GM19395 (cell line): ENCODE measurements at regions not wholly inside any gene's neighbourhood (a gene's known extent, or its start where the extent isn't known, plus 50 kb on each side); places are given as distances from the start of the nearest gene placed in this dataset.

Experiments used
- ATAC-seq: cut with Tn5 transposase; IDR thresholded peaks from one replicate; pipeline ENCODE4 v1.9.1; 2021; ENCODE audit warnings: mild to moderate bottlenecking, moderate library complexity; ENCODE audit not compliant: unreplicated experiment

DNA sequence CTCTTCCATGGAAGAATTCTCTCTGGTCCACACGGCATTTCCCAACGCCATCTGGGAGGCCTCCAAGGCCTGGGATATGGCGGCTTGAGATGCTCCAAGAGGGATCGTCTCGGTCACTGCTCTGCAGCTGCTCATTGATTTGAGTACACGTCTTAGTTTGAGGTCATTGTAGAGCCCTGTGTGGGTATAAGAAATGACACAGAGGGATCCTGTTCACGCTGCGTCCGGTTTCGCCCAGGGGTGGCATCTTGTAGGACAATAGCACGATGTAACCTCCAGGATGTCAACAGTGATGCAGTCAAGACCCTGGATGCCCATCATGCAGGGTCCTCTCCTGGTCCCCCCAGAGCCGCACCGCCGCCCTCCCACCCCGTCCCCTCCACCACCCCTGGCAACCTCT, 564.6 kb downstream of the BRD1 start:
- ATAC-seq = no peak

DNA sequence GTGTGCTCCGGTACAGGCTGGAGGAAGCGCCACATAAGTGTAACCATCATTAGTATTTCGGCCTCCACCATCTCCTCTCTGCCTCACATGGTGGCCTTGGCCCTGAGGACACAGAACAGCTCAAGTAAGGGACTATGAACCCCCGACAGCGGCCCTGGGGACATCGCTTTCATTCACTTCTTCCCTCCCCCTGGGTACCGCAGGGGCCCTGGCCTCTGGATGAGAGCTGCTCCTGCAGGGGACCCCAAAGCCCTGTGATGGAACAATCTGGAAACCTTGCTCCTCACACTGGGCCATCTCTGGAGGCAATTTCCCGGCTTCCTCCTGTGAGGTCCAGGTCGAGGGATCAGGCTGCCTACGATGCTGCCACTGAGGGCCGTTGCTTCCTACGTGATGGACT, 565.5 kb downstream of the BRD1 start:
- ATAC-seq = no peak

DNA sequence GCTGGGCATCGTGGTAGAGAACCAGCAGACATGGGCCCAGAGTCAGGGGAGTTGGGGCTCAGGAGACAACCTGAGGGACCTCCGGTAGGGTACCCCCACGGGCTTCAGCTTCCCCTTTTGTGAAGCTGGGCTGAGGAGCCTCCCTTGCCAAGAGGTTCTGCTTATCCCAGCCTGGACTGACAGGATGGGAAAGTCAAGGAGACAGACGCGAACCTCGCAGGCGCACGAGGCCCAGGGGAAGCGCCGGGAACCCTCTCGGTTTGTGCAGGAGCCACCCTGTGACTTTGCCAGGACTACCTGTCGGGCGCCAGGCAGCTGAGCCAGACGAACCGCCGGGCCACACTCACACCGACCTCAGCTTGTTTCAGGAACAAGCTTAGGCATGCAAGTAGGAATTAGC, 566.1 kb downstream of the BRD1 start:
- ATAC-seq = no peak

DNA sequence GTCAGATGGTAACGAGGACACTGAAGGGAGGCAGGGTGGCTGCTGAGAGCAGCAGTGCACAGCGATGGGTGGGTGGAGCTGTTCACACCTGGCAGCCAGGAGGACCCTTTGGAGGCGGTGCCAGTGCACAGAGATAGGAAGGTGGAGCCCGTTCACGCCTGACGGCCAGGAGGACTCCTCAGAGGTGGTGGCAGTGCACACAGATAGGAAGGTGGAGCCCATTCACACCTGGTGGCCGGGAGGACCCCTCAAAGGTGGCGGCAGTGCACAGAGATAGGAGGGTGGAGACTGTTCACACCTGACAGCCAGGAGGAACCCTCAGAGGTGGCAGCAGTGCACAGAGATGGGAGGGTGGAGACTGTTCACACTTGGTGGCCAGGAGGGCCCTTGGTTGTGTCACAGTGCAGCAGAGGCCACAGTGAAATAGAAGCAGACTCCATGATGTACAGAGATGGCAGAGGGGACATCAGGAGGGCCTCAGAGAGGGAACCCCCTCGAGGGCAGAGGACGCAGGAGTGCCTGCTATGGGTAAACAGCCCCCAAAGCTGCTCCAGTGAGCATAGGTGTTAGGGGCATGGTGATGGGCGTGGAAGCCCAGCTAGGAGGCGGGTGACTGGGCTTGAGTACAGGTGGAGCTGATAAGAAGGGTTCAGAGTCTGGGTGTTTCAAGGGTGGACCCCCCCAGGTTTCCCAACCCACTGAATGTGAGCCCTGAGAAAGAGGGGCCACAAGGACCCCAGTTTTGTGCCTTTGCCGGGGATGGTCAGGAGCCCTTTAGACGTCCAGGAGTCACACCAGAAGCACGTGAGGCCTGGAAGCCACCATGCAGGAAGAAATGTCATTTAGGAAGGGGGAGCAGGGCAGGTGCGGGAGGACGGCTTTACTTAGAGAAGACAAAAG, 566.7 kb downstream of the BRD1 start:
- ATAC-seq = no peak

DNA sequence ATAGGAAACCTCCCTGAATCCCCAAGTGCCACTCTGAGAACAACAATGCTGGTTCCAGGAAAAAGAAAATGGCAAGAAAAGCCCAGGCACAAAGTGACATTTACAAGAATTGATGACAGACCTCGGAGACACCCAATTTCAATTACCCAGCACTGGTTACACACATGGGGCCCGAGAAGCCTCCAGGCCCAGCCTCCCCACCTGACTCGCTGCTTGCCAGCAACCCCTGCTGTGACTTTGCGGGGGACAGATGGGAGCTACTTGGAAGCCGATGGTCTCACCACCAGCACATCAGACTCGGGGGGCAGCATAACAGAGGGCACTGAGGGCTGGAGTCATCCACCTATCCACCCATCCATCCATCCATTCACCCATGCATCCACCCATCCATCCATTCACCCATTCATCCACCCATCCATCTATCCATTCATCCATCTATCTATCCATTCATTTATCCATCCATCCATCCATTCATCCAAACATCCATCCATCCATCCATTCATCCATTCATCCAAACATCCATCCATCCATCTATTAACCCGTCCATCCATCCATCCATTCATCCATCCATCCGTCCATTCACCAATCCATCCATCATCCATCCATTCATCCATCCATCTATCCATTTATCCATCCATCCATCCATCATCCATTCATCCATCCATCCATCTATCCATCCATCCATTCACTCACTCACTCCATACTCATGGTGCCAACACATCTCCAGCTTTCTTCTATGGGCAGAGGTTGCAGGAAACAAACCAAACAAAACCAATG, 567.6 kb downstream of the BRD1 start:
- ATAC-seq = no peak

DNA sequence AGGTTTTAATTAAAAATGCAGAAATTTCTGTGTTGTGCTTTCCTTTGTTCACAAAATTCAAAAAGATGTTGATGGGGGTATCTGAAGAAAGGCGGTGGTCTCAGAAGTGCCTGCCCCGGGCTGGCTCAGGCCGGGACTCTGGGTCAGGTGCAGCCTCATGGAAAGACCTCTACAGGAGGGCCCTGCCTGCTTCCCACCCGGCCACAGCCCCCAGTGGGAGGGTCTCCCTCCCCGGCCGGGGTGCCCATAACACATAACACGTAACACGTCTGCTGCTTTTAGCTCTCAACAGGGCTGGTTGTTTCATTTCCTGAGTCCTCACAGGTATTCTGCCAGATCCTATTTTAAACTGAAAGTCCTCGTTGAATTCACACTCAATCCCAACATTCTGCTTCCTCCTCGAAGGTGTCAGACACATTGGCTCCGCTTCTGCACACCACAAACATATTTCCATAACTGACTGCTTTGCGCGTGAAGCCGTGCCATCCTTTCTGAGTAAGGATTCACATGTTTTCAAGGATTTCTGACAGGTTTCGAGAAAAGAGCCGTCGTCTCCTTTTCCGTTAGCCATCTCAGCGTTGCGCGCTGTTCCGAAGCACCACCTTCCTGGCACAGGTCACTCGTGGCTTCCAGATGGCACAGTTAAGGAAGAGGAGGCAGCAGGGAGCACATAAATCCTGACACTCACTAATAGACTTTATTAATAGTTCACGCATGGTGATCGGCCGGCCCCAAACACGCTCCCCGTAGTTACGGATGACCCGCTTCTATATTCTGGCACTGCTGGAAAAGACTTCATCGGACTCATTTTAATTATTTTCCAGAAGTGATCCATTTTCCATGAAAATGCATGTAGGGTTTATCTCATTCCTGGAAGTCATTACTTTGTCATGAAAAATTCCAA, 569.3 kb downstream of the BRD1 start:
- no peak for ATAC-seq

DNA sequence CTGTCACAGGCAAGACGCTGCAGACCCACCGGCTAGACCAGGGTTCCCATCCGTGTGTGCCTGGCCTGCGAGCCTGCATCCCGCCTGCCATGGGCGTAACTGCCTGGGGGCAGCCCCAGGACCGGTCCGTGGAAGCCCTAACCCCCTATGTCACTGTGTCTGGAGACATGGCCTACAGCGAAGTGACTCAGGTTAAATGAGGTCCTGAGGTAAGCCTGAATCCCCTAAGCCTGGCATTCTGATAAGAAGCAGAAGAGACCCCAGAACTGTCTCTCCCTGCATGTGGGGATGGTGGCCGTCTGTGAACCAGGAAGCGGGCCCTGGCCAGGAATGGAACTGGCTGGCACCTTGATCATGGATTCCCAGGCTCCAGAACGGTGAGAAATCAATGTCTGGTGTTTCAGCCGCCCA, 570.1 kb downstream of the BRD1 start:
- ATAC-seq = no peak

DNA sequence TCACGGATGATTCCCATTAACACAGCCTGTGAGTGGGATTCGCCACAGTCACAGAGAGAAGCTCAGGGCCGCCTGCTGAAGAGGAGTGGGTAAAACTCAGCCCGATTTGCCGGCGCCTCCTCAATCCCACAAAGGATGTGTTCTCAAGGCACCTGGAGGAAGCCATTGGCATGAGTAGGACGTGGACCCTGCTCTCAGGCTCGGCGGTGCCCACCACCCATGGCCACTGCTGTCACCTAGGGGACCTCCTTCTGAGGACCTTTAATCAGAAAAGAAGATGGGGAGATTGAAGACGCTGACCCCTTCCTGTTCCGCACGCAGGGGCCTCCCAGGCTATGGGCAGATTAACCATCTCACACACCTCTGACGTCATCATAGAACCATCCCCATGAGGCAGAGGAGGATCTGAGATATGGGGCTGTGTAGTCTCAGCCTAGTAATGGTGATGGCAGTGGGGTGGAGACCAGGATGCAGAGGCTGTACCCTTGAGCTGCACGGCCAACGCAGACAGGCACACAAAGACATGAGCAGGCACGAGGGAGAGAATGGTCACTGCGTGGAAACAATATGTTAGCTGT, 571.8 kb downstream of the BRD1 start:
- ATAC-seq = no peak

DNA sequence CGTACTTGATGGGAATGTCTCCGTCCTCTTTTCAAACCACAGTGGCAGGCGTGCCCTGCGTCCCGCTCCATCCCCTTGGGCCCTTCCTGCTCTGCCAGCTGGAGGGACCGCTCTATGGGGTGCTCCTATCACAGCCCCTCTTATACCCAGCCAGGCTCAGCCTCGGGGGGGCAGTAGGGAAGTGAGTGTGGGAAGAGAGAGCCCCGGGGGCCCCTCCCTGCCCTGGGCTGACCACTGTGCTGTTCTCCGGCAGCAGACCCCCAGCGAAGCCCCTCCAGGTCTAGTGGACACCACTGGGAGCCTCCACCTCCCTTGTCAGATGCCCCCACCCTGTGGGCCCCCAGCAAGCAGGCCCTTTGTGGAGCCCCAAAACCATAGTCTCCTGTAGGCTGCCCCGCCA, 572.5 kb downstream of the BRD1 start:
- no peak for ATAC-seq

DNA sequence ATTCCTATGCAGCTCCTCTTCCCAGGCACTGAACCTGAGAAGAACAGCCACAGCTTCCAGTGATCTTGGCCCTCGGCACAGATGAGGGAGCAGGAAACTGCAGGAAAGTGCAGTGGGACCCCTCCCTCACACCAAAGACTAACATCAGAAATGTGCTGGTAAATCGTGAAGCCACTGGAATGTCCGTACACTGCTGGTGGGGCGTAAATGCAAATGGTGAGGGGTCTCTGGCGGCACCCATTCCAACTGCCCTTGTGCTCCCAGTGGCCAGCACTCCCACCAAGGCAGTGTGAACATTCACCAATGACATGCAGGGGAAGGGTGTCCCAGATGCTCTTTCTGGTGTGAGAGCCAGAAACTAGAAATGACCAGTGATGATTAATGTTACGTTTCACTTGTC, 574.0 kb downstream of the BRD1 start:
- no peak for ATAC-seq

DNA sequence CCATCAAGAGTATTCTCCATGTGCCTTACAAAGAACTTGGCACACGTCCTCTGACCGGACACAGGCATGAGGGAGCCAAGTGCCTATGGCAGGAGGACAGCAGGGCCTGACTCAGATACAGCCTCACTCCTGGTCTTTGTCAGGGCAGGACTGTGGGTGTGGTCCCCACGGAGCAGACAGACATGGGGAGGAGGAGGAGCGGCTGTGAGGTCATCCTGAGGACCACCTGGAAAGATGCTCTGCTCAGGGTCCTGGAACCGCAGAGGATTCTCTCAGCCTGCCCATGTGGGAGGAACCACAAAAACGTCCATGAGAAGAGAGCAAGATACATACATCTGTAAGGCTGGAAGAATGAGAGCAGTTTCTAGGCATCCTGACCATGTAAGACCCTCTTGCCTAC, 576.3 kb downstream of the BRD1 start:
- ATAC-seq = no peak

DNA sequence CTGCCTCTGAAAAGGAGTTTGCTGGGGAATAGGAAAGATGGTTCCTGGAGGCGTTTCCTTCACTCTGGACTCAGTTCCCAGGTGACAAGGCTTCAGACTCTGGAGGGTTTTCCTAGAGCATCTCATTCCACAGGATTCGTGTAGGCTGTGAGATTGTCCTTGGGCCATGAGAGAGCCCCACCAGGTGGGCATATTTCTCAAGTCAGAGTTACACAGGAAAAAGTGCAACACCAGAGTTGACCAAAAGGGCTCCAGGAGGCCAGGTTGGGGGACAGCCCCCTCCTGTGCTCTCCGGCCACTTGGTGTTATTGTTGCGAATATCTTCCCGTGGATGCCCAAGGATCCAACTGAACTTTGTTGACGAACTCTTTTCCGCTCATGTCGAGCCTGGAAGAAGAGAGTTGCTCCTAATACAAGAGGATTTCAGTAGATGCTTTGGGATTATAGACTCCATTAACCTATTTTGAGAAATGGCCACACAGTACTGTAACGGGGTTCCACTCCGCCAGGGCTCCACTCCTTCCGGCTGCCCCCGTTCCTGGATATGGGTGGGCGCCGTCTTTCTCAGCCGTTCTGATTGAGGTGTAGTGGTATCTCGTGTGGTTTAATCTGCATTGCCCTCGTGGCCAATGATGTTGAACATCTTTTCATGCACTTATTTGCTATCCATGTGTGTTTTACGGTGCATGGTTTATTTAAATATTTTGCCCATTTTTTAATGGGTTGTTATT, 580.3 kb downstream of the BRD1 start:
- ATAC-seq = no peak

DNA sequence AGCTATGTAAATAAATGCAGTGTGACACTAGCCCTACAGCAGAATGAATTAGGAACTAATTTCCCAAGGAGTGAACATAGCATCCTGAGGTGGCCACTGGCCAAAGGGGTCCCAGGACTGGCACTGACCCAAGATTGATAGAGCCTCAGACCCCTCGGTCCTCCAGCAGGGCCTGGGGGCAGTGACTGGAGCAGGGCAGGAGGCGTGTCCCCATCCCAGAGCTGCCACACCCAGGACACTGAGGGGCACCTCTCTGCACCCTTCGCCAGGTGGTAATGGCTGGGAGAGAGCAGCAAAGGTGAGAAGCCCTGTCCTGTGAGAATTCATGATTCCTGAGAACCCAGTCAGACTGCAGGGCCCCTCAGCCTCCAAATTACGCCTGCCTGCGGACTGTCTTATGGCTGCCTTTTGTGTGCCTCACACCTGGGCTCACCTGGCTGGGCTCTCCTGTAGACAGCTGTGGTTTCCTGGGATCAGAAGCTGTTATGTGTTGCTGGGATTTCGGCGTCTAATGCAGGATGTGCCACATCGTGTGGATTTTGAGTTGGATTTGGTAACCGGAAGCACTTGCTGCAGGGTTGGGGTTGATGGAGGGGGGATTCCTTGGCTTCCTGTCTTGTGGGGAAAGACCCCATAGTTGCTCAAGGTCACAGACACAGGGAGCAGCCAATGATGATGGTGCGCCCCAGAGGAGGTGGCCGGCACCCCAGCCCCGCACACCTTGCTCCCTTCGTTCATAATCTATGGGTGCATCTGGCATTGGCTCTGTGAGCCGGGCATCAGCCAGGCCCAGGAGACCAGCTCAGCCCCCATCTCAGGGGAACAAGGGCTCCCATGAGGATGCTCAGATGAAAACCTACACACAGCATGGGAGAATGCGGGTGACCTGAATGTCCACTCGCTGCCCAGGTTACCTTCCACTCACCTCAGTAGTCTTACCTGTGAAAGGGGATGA, 582.9 kb downstream of the BRD1 start:
- ATAC-seq = no peak

DNA sequence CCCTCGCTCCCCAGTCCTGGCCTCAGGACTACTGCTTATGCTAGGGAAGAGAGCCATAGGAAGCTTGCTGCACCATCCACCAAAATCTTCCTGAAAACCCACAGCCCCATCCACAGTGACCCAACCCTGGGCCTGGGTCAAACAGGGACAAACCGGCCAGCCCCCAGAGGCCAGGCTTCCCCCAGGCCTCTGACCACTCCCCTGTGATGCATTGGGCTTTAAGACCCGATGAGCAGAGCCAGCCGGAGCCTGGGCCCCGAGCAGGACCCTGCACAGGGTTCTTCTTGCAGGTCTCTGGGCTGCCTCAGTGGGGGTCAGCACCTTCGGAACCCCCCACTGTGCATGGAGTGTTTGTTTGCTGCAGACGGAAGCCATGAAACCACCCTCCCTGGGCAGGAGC, 583.7 kb downstream of the BRD1 start:
- no peak for ATAC-seq

DNA sequence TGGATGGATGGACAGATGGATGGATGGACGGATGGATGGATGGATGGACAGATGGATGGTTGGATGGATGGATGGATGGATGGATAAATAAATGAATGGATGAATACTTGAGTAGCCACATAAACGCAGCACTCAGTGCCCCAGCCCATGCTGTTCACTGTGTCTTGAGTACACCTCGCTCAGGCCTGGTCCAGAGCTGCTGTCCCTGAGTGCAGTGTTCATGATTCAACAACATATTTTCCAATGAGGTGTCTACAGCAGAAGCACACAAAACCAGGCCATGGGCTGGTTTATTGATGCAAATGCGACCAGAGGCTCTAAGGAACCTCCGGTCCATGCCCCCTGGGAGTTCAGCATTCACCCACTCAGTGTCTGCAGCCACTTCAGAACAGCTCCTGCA, 584.3 kb downstream of the BRD1 start:
- ATAC-seq = no peak

DNA sequence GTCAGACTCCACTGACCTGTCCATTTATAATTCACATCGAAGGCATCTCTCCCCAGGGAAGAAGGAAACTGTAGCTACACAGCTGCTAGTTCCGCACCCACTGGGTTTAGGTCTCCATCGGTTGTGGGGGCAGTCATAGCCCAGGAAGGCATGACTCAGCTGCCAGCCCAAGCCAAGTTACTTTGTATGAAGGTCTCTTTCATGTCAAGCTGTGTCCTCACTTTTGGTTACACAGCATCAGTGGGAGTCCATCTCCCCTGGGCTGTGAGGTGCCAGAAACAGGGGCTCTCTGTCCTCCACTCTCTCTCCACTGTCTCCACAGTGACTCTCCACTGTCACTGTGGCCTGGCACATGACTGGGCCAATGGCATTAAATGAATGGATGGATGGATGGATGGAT, 585.2 kb downstream of the BRD1 start:
- ATAC-seq = no peak

DNA sequence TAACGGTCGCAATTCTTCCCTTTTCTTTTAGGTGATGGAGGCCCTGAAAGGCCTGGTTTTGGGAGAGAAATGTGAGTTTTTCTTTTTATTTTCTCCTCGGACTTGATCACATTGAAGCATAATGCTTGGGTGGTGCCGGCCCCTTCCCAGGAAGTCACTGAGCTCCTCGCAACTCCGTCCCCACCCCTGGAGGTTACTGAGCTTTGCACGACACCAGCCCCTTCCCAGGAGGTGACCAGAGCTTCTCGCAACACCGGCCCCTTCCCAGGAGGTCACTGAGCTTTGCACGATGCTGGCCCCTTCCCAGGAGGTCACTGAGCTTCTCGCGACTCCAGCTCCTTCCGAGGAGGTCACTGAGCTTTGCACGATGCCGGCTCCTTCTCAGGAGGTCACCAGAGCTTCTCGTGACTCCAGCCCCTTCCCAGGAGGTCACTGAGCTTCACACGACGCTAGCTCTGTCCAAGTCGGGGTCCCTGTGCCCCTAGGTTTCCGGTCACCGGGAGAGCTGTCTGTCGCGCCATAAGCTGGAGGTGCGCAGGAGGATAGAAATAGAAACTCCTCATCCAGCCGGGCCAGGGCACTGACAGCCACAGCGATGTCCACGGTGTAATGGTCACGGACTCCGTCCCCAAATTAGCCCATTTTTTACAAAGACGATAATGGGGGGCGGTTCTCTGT, 586.4 kb downstream of the BRD1 start:
- no peak for ATAC-seq

DNA sequence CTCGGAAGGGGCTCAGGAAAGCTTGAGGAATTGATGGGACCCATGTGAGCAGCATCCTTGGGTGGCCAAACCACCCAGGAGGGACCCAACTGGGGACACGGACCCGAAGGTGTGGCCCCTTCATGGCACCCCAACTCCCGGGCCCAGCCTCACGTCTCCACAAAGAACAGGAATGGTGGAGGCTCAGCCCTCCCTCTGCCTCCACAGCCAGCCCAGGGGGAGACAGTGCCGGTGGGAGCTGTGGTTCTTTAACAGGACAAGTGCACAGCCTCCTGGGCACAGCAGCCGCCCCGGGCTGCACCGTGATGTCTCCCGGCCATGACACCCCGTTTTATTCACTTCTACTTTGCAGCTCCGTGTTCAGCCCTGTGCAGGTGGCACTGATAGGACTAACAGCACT, 587.2 kb downstream of the BRD1 start:
- ATAC-seq = no peak

DNA sequence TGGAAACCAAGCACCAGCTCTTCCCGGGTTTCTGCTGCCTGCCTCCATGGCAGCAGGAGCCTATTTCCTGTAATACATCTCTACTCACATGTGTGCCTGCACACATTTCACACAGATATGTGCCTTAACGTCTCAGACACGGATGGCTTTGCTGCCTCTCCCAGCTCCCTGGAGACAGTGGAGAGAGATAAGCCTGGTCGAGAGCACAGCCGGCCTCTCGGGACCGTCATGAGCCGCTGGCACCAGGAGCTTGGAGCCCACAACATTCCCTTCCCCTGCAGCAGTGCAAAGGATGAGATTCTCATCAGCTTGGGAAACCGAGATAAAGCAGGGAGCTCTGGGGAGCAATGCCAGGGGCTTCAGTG, 587.7 kb downstream of the BRD1 start:
- ATAC-seq = no peak
